ENCODE measurements at regions not wholly inside any gene's neighbourhood (a gene's known extent, or its start where the extent isn't known, plus 50 kb on each side); places are given as distances from the start of the nearest gene placed in this dataset.

- no peak for TF ChIP-seq CTCF (conservative IDR thresholded peaks at IDR 0.05; ENCODE audit: low read depth, low read length)
- no peak for TF ChIP-seq EZH2 (IDR thresholded peaks at IDR 0.05; ENCODE audit: low read length, unreplicated experiment)
Measured at GRCh38 chr3:174791161-174791560, 68.0 kb upstream of the NAALADL2 start.
